IMR-90 (cell line): ENCODE measurements at regions not wholly inside any gene's neighbourhood (a gene's known extent, or its start where the extent isn't known, plus 50 kb on each side); places are given as distances from the start of the nearest gene placed in this dataset.
"Not testable (repeated sequence)": the region's sequence is repeated elsewhere in the genome, so short reads cannot be mapped to it uniquely, and the experiment has no call there.

Experiments used
- BHLHE40 ChIP-seq: fragments of 150-350 bp; IDR thresholded peaks from 2 replicates; pipeline ENCODE4 v1.6.1; 2016; ENCODE audit warnings: mild to moderate bottlenecking, low read depth, low read length
- CEBPB ChIP-seq: IDR thresholded peaks from 2 replicates; pipeline ENCODE4 v1.6.1; 2012; ENCODE audit warnings: low read depth, low read length, improper control_type of control experiment
- CHD1 ChIP-seq: IDR thresholded peaks from 2 replicates; pipeline ENCODE4 v1.6.1; 2012; ENCODE audit warnings: low read depth, low read length, improper control_type of control experiment
- FOS ChIP-seq: fragments of 150-350 bp; IDR thresholded peaks from 2 replicates; pipeline ENCODE4 v1.6.1; 2016; ENCODE audit warnings: low read depth, low read length
- MAFK ChIP-seq: IDR thresholded peaks from 2 replicates; pipeline ENCODE4 v1.6.1; 2012; ENCODE audit warnings: low read depth, low read length, improper control_type of control experiment
- MAZ ChIP-seq: IDR thresholded peaks from 2 replicates; pipeline ENCODE4 v1.6.1; 2012; ENCODE audit warnings: low read depth, mild to moderate bottlenecking, low read length, improper control_type of control experiment, moderate library complexity, borderline replicate concordance
- MXI1 ChIP-seq: IDR thresholded peaks from 2 replicates; pipeline ENCODE4 v1.6.1; 2012; ENCODE audit warnings: low read depth, mild to moderate bottlenecking, low read length, moderate library complexity, borderline replicate concordance
- POLR2A ChIP-seq: IDR thresholded peaks from 2 replicates; pipeline ENCODE4 v1.6.1; 2012; ENCODE audit warnings: mild to moderate bottlenecking, low read depth, low read length
- RAD21 ChIP-seq: IDR thresholded peaks from 2 replicates; pipeline ENCODE4 v1.6.1; 2012; ENCODE audit warnings: low read length, improper control_type of control experiment
- RCOR1 ChIP-seq: IDR thresholded peaks from 2 replicates; pipeline ENCODE4 v1.6.1; 2012; ENCODE audit warnings: mild to moderate bottlenecking, low read length, improper control_type of control experiment; ENCODE audit not compliant: insufficient replicate concordance
- RFX5 ChIP-seq: IDR thresholded peaks from 2 replicates; pipeline ENCODE4 v1.8.0; 2012; ENCODE audit warnings: low read depth, mild to moderate bottlenecking, low read length, moderate library complexity
- SMC3 ChIP-seq: fragments of 150-350 bp; IDR thresholded peaks from 2 replicates; pipeline ENCODE4 v1.6.1; 2016; ENCODE audit warnings: low read depth, mild to moderate bottlenecking, antibody characterized with exemption, low read length, moderate library complexity
- TF ChIP-seq, protein P1 (sequence below): conservative IDR thresholded peaks from 2 replicates; pipeline ENCODE4 v1.5.1; 2012; ENCODE audit warnings: mild to moderate bottlenecking, low read depth, low read length, improper control_type of control experiment
- TF ChIP-seq, protein P2 (sequence below): fragments of 150-350 bp; IDR thresholded peaks from 2 replicates; pipeline ENCODE4 v1.6.1; 2017; ENCODE audit warnings: mild to moderate bottlenecking, antibody characterized with exemption, low read length, low read depth

DNA sequence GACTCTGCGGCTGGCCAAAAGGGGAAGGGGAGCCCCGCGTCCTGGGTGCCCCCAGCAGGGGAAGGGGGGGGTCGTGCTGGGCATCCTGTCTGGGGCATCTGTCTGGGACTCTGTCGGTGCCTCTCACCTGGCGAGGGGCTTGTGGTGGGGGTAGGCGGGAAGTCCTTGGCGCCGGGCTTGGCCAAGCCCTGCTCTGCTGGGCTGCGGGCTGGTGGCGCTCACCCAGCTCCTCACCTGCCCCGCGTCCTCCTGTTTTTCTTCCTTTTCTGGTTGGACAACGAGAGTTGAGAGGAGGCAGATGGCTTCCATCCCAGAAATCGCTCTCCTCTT, 88.6 kb downstream of the DEFB131A start:
- not testable (repeated sequence) for TF ChIP-seq MAZ, BHLHE40, RFX5, CHD1, POLR2A, RCOR1, RAD21, FOS, CEBPB, MXI1, MAFK, SMC3
- TF ChIP-seq, protein P1, sequence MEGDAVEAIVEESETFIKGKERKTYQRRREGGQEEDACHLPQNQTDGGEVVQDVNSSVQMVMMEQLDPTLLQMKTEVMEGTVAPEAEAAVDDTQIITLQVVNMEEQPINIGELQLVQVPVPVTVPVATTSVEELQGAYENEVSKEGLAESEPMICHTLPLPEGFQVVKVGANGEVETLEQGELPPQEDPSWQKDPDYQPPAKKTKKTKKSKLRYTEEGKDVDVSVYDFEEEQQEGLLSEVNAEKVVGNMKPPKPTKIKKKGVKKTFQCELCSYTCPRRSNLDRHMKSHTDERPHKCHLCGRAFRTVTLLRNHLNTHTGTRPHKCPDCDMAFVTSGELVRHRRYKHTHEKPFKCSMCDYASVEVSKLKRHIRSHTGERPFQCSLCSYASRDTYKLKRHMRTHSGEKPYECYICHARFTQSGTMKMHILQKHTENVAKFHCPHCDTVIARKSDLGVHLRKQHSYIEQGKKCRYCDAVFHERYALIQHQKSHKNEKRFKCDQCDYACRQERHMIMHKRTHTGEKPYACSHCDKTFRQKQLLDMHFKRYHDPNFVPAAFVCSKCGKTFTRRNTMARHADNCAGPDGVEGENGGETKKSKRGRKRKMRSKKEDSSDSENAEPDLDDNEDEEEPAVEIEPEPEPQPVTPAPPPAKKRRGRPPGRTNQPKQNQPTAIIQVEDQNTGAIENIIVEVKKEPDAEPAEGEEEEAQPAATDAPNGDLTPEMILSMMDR, result not testable (repeated sequence)
- TF ChIP-seq, protein P2, sequence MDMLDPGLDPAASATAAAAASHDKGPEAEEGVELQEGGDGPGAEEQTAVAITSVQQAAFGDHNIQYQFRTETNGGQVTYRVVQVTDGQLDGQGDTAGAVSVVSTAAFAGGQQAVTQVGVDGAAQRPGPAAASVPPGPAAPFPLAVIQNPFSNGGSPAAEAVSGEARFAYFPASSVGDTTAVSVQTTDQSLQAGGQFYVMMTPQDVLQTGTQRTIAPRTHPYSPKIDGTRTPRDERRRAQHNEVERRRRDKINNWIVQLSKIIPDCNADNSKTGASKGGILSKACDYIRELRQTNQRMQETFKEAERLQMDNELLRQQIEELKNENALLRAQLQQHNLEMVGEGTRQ, result not testable (repeated sequence)
